K562 (cell line): ENCODE measurements at regions not wholly inside any gene's neighbourhood (a gene's known extent, or its start where the extent isn't known, plus 50 kb on each side); places are given as distances from the start of the nearest gene placed in this dataset.

Experiments used
- C11orf30 ChIP-seq: fragments of 450-650 bp; IDR thresholded peaks from 2 replicates; pipeline ENCODE4 v1.6.1; 2016; ENCODE audit warnings: low read depth, mild to moderate bottlenecking
- CLOCK ChIP-seq: fragments of 250-450 bp; sonication (Bioruptor Pico); IDR thresholded peaks from 2 replicates; pipeline ENCODE4 v1.4.0; 2020; ENCODE audit warnings: mild to moderate bottlenecking, moderate library complexity, borderline replicate concordance
- CSDE1 ChIP-seq, 2 experiments: fragments of 450-650 bp; IDR thresholded peaks; 2 replicates each; pipeline ENCODE4 v1.6.1; 2016; ENCODE audit warnings: mild to moderate bottlenecking in 1 of 2
- E2F6 ChIP-seq, 2 experiments: IDR thresholded peaks; 2 replicates each; pipeline ENCODE4 v1.6.1; 2011; ENCODE audit warnings: borderline replicate concordance in 1 of 2, control low read depth in 1 of 2, low read depth in 1 of 2, low read length in 1 of 2, mild to moderate bottlenecking in 1 of 2, mixed read lengths in 1 of 2, moderate library complexity in 1 of 2; ENCODE audit not compliant: insufficient read depth in 1 of 2, insufficient read length in 1 of 2, poor library complexity in 1 of 2, severe bottlenecking in 1 of 2; ENCODE audit errors: extremely low read depth in 1 of 2
- FUS ChIP-seq: fragments of 200-400 bp; formaldehyde crosslinking; optimal IDR thresholded peaks from 2 replicates; pipeline ENCODE3; 2017; ENCODE audit warnings: low read depth, low read length
- ID3 ChIP-seq, 2 experiments: fragments of 250-450 bp in 1 of 2; fragments of 450-650 bp in 1 of 2; sonication (Bioruptor Pico) in 1 of 2; IDR thresholded peaks; 2 replicates each; pipeline versions ENCODE4 v1.6.1 to v1.8.0; 2016 to 2021; ENCODE audit warnings: mild to moderate bottlenecking in 2 of 2, moderate library complexity in 2 of 2, missing compliant biosample characterization in 1 of 2, missing genetic modification characterization in 1 of 2
- MAFF ChIP-seq: IDR thresholded peaks from 2 replicates; pipeline ENCODE4 v1.6.1; 2012; ENCODE audit warnings: low read length, improper control_type of control experiment
- MAFG ChIP-seq: fragments of 450-650 bp; conservative IDR thresholded peaks from 2 replicates; pipeline ENCODE4 v1.6.1; 2016; ENCODE audit warnings: missing genetic modification characterization, missing compliant biosample characterization
- MEIS2 ChIP-seq: fragments of 450-650 bp; IDR thresholded peaks from 2 replicates; pipeline ENCODE4 v1.6.1; 2014; ENCODE audit warnings: mild to moderate bottlenecking; ENCODE audit not compliant: partially characterized antibody
- MLX ChIP-seq, 2 experiments: fragments of 450-650 bp in 1 of 2; sonication (generic) in 1 of 2; formaldehyde crosslinking; conservative IDR thresholded peaks; 2 replicates each; pipeline versions ENCODE4 v1.4.0 to v1.8.1; 2020 to 2022; ENCODE audit warnings: mild to moderate bottlenecking in 1 of 2, missing genetic modification reagents in 1 of 2
- SRSF9 ChIP-seq: fragments of 200-400 bp; formaldehyde crosslinking; IDR thresholded peaks from 2 replicates; pipeline ENCODE4 v1.6.1; 2017; ENCODE audit warnings: low read depth, low read length, borderline replicate concordance
- ZBTB7A ChIP-seq: IDR thresholded peaks from 2 replicates; pipeline ENCODE4 v1.6.1; 2011; ENCODE audit warnings: low read depth, mild to moderate bottlenecking, low read length, moderate library complexity, borderline replicate concordance; ENCODE audit not compliant: control insufficient read depth
- ZNF407 ChIP-seq: fragments of 450-650 bp; IDR thresholded peaks from 2 replicates; pipeline ENCODE4 v1.6.1; 2016; ENCODE audit warnings: low read depth

GRCh38 chr7:110573862-110574528, 516.9 kb upstream of the LRRN3 start (continued):
- TF ChIP-seq E2F6 (IDR thresholded peaks at IDR 0.05; ENCODE audit: borderline replicate concordance in 1 of 2, extremely low read depth in 1 of 2, insufficient read depth in 1 of 2, insufficient read length in 1 of 2, low read depth in 1 of 2, low read length in 1 of 2, poor library complexity in 1 of 2, severe bottlenecking in 1 of 2) (no peak), MAFF (0 out of 2 replicates have a peak, but pooled peaks have one; percentile 2), CLOCK (CRISPR knock-in tag) (no peak), ID3 (CRISPR knock-in tag; IDR thresholded peaks at IDR 0.05) (no peak), ID3 (tag; IDR thresholded peaks at IDR 0.05) (no peak), SRSF9 (no peak), ZNF407 (no peak), MEIS2 (no peak), C11orf30 (peak; percentile 72), CSDE1 (IDR thresholded peaks at IDR 0.05) (no peak), MAFG (tag) (0 out of 2 replicates have a peak, but pooled peaks have one; percentile 30), FUS (no peak), MLX (CRISPR knock-in tag; conservative IDR thresholded peaks at IDR 0.05) (no peak), ZBTB7A (no peak)
